ENCODE measurements at regions not wholly inside any gene's neighbourhood (a gene's known extent, or its start where the extent isn't known, plus 50 kb on each side); places are given as distances from the start of the nearest gene placed in this dataset. TPM values are rescaled to one million over a fixed set of nuclear protein-coding genes. Genes with fewer than 3 reads are reported as not detected.
A peak's percentile ranks its signal among the peaks of the same experiment; 100 is the strongest.

GRCh38 chr4:170139764-170140163 is 50.0 kb upstream of the AADAT start:
- peak overlapping the region; percentile 3 for H3K27ac Mint-ChIP-seq (ENCODE audit: unreplicated experiment)
- Histone ChIP-seq H2AFZ (ENCODE audit: low read depth, low read length) (no peak overlapping the region), H3K36me3 (ENCODE audit: insufficient read depth, low read length) (no peaks in the 10 kb centered on the region), H3K27ac (ENCODE audit: low read depth, low read length) (no peak overlapping the region), H3K9ac (ENCODE audit: low read length) (no peak overlapping the region), H3K27me3 (ENCODE audit: insufficient read depth, low read length) (no peaks in the 10 kb centered on the region), H4K20me1 (ENCODE audit: insufficient read depth, low read length) (no peaks in the 10 kb centered on the region), H3K4me3 (ENCODE audit: insufficient read depth, low read depth, low read length) (no peak overlapping the region), H3K9me3 (ENCODE audit: insufficient read depth, low read depth, low read length) (no peaks in the 10 kb centered on the region), H3K79me2 (ENCODE audit: insufficient read depth, low read length) (no peaks in the 10 kb centered on the region), H3K4me1 (ENCODE audit: insufficient read depth, low read length) (peaks cover 8% of the 10 kb centered on the region), H3K4me2 (ENCODE audit: low read length) (no peak overlapping the region)
- peak; percentile 61 for DNase-seq (ENCODE audit: low read depth)
- no peaks in the 10 kb centered on the region for H3K4me1 Mint-ChIP-seq (ENCODE audit: low read depth, unreplicated experiment)
- FAIRE-seq = no peak
- no peak overlapping the region for H3K4me3 Mint-ChIP-seq (ENCODE audit: unreplicated experiment)
- H3K9me3 Mint-ChIP-seq (ENCODE audit: unreplicated experiment) = peaks cover 1% of the 10 kb centered on the region
- TF ChIP-seq EZH2 (IDR thresholded peaks at IDR 0.05; ENCODE audit: insufficient read depth, low read length) = no peak
- no peaks in the 10 kb centered on the region for H3K36me3 Mint-ChIP-seq (ENCODE audit: low read depth, unreplicated experiment)
- peaks cover 4% of the 10 kb centered on the region for H3K27me3 Mint-ChIP-seq (ENCODE audit: low read depth, unreplicated experiment)

Small RNA genes lying in the stretch of these regions (microRNA-seq; reads per million reads assigned to microRNA genes)
- gene MIR6082 = not detected

All from astrocyte (in vitro differentiated cells and primary cell).